Central memory CD4-positive, alpha-beta T cell (primary cell): ENCODE measurements at regions not wholly inside any gene's neighbourhood (a gene's known extent, or its start where the extent isn't known, plus 50 kb on each side); places are given as distances from the start of the nearest gene placed in this dataset.

Source experiments
- DNase-seq: peaks from one replicate; pipeline ENCODE4 v3.0.0; 2022

GRCh38 chr17:79500745-79501618, 109.9 kb downstream of the RBFOX3 start:
- no peak for DNase-seq

DNA sequence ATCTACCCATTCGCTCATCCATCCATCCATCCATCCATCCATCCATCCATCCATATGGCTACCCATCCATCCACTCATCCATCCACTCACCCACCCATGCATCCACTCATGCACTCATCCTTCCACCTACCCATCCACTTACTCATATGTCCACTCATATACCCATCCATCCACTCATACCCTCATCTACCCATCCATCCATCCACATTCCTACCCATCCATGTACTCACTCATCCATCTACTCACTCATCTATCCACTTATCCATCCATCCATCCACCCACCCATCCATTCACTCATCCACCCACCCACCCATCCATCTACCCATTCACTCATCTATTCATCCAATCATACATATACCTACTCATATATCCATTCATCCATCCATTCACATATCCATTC, 112.0 kb downstream of the RBFOX3 start:
- no peak for DNase-seq

DNA sequence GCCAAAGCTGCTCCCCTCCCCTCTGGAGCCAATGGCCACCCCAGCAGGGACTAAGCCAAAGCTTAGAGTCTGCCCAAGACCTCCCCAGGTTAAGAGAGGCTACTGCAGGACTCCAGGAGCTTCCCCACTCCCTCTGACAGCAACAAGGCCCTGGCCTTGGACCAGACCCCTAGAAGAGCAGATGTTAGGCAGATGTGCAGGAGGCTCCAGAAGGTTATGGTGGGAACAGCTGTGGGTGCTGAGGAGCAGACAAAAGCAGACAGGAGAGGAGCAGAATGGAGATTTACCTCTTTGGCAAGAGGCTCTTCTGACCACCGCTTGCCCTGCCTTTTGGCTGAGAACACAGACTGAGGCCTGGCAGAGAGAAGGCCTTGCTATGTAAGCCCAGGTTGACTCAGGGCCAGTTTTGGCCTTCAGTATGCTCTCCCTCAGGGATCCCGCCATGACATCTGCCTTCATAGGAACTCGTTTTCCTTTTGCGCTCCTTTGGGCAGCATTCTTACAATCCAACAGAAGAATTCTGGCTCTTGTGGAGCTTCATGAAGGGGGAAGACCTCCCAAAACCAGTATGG, 113.0 kb downstream of the RBFOX3 start:
- DNase-seq, result no peak

DNA sequence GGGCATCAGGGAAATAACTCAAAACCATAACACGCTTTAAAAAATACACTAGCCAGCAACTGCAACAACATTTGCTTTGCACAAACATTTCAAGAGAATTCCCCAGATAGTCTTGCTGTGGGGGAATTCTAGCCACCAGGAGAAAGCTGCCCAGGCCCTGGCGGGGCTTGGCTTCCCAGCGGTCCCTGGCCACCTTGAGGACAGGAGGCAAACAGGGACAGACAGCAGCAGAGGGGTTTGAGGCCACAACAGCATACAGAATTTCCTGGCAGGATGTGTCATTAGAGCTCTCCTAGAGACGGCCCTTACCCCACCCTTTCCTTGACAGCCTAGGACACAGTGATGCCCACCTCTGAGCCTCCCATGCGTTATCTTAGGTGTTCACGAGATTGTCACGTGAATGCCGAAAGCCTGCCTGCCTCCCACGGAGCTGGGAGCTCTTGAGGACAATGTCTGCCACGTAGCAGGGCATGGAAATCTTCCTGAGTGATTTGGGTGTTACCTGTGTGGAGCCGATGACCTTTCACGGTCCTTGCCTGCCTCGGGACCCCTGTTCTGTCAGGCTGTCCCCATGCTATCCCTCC, 114.3 kb downstream of the RBFOX3 start:
- DNase-seq, result no peak

GRCh38 chr17:79495665-79496064, 115.2 kb downstream of the RBFOX3 start:
- DNase-seq, result no peak

DNA sequence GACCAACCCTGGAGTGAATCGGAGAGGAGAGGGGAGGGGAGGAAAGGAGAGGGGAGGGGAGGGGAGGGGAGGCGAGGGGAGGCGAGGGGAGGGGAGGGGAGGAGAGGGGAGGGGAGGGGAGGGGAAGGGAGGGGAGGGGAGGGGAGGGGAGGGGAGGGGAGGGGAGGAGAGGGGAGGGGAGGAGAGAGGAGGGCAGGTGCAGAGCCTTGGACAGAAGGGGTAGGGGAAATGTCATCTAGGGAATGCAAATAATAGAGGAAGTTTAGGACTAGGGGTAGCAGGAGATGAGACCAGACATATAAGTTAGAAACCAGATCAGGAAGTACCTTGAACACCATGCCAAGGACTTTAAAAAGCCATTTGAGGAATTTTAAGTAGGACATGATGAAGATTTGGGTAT, 119.8 kb downstream of the RBFOX3 start:
- no peak for DNase-seq

GRCh38 chr17:79490530-79490929, 120.3 kb downstream of the RBFOX3 start:
- DNase-seq, result no peak

DNA sequence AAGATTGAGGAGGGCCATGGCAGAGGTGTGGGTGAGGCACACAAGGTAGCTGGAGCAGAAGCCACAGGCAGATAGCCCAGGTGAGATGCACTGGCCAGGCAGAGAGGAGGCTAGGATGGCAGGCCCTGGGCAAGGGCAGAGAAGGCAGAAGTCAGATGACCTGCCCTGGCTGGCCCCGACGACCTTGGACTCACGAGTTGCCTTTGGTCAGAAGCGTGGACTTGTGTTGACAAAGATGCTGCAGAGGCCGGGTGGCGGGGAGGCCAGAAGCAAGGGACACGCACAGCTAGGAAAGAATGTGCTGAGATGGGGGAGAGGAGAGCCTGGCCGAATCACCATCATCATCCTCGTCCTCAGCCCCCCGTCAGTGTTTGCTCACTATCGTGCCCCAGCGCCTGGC, 123.7 kb downstream of the RBFOX3 start:
- DNase-seq, result no peak

DNA sequence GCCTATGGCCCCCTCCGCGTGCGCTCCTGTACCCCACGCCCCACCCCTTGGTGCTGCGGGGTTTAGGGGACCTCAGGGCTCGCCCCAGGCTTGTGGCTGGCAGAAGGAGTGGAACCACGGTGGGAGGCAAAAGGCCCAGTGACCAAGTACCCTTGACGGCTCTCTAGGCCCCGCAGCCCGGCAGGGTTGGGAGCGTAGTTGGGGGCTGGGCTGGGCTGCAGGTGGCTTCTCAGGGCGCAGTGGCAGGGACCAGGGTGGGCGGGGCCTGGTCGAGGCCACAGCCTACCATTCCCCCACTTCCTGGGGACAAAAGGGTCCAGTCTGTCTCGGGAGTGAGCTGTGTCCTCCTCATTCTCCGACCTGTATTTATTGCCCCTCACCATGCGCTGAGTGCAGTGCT, 124.9 kb downstream of the RBFOX3 start:
- no peak for DNase-seq

GRCh38 chr17:79485419-79485985, 125.3 kb downstream of the RBFOX3 start:
- no peak for DNase-seq

GRCh38 chr17:79484600-79485418, 126.0 kb downstream of the RBFOX3 start:
- DNase-seq, result no peak

GRCh38 chr17:79483842-79484241, 127.0 kb downstream of the RBFOX3 start:
- no peak for DNase-seq

DNA sequence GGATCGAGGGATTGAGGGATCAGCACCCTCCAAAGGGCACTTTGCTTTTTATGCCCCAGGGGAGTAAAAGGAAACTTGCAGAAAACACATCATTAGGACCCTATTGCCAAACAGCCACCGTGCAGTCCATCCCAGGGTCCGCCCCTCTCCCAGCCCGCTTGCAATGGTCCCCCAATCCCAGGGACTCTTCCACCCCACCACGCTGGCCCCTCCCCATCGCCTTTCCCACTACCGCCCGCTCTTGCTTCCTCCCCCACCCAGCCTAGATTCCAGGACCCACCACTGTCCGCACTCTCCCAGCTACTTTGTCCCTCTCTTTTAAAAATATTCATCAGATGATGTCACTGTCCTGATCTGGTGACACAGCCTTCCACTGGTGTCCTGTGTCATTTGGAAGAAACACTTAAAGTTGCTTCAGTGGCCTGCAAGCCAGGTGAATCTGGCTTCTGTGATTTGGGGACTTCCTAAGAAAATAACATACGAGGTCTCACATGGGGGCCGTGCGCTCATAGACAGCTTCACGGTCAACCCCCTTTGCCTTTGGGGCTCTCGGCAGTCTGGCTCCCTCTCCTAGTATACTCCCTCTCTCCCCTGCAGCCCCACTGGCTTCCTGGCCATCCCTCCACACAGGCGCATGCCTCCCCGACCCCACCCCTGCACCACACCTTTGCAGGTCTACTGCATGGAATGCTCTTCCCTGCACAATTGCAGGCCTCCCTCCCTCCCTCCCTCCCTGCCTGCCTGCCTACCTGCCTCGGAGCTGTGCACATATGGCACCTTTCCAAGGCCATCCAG, 127.9 kb downstream of the RBFOX3 start:
- DNase-seq, result no peak

GRCh38 chr17:79479876-79480275, 131.0 kb downstream of the RBFOX3 start:
- no peak for DNase-seq

- DNase-seq, result no peak
Observed at GRCh38 chr17:79478841-79479240, 132.0 kb downstream of the RBFOX3 start.

DNA sequence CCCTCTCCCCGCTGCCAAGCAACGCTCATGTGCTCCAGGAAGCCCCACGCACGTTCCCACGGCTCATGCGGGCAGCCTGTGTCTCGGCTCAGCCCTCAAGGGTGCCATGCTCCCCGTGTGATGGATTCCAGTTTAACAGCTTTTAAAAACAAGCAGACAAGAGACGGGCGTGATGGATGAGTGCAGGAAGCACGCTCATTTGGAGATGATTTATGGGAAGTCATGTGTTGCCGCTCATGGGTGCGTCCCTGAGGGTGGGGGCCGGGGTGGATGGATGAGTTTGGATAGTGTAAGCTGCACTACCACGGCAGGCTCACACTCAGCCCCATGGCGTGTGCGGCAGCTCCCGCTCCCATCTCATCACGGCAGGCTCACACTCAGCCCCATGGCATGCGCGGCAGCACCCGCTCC, 132.8 kb downstream of the RBFOX3 start:
- no peak for DNase-seq

- no peak for DNase-seq
Observed at GRCh38 chr17:79476074-79476652, 134.7 kb downstream of the RBFOX3 start.

- no peak for DNase-seq
Observed at GRCh38 chr17:79473876-79474440, 136.9 kb downstream of the RBFOX3 start.

GRCh38 chr17:79473111-79473875, 137.6 kb downstream of the RBFOX3 start:
- DNase-seq, result no peak

DNA sequence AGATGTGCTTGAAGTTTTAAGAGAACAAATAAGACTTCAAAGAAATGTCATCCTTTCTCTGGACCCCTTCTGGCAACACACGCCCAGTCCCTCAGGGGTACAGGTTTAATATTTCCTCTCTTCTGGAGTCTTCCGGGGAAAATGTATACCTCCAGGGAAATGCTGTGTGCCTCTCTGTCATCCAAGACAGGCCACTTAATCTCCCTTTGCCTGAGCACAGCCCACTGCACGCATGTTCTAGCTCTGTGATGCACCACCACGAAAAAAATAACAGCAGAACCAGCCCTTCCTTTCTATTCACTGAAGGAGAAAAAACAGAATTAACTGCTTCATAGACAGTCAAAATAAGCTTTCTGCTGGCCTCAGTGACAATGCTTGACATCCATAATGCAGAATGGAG, 140.1 kb downstream of the RBFOX3 start:
- no peak for DNase-seq

DNA sequence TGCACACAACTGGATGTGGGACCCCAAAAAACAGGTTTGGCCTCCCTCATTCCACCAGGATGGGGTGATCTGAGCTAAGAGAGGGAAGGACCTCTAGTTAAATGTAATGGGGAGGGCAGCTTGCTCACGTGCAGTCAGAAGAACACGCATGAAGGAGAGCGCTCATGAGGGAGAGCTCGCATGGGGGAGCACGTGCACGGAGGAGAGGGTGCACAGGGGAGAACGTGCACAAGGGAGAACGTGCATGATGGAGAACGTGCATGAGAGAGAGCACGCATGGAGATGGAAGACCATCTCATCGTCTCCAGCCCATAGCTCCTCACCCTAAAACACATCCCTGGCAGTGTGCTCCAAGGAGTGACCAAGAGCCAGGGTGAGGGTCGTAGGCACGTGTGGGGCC, 141.2 kb downstream of the RBFOX3 start:
- no peak for DNase-seq
